ENCODE measurements at regions not wholly inside any gene's neighbourhood (a gene's known extent, or its start where the extent isn't known, plus 50 kb on each side); places are given as distances from the start of the nearest gene placed in this dataset.

DNA sequence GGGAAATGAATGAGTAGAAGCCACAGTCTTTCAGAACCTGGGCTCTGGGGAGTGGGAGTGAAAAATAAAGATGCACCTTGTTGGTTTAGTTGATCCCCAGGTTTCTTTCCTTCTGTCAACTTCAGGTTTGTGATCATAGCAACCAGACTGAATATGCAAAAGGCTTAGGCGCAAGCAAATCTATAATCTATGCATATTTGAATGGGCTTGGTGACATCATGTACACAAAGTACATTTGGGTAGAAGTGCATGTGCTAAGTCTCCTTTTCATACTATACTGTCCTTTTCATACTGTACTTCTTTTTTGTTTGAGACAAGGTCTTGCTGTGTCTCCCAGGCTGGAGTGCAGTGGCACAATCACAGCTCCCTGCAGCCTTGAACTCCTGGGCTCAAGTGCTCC is 132.4 kb upstream of the C2CD4B start:
- no peaks in the 10 kb centered on the region for H4K20me1 ChIP-seq (ENCODE audit: control insufficient read depth, extremely low read depth, insufficient read depth, low read length)
- dilution Hi-C loops (cut with MboI; ENCODE audit: extremely low pct_ligation_motif_present, low sequenced_read_pairs), result no loop called here

DNA sequence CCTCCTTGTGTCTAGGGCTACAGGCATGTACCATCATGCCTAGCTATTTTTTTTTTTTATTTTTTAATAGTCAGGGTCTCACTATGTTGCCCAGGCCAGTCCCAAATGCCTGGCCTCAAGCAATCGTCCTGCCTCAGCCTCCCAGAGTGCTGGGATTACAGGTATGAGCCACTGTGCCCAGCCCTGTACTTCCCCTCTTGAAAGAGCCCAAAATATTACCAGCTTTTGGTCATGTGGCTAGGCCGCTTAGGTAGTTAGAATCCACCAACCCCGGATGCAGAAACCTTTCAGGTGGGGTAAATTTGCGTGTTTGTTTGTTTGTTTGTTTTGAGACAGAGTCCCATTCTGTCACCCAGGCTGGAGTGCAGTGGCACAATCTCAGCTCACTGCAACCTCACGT is 132.8 kb upstream of the C2CD4B start:
- no peak for FAIRE-seq

More for the DNA sequence above, 132.4 kb upstream of the C2CD4B start:
- Histone ChIP-seq H2AFZ (ENCODE audit: control insufficient read depth, low read length) (no peak overlapping the region), H3K27me3 (ENCODE audit: control insufficient read depth, extremely low read depth, insufficient read depth, low read length) (peaks cover 2% of the 10 kb centered on the region), H3K4me1 (ENCODE audit: control insufficient read depth, extremely low read depth, insufficient read depth, low read length) (no peaks in the 10 kb centered on the region), H3K9me1 (ENCODE audit: control insufficient read depth, extremely low read depth, insufficient read depth, low read length) (no peaks in the 10 kb centered on the region), H3K36me3 (ENCODE audit: control insufficient read depth in 2 of 2, extremely low read depth in 1 of 2, insufficient read depth in 2 of 2, low read length in 2 of 2) (no peaks in the 10 kb centered on the region), H3K4me2 (ENCODE audit: control insufficient read depth, extremely low read depth, insufficient read depth, low read depth, low read length) (no peak overlapping the region), H3K9ac (ENCODE audit: control insufficient read depth, extremely low read depth, insufficient read depth, low read length) (no peak overlapping the region), H3K9me3 (ENCODE audit: control insufficient read depth, low read depth, low read length) (no peaks in the 10 kb centered on the region), H3K79me2 (ENCODE audit: control insufficient read depth, insufficient read depth, low read length) (no peaks in the 10 kb centered on the region), H3K27ac (ENCODE audit: control insufficient read depth, insufficient read depth, low read length) (no peak overlapping the region), H3K4me3 (ENCODE audit: control insufficient read depth in 2 of 3, extremely low read depth in 1 of 3, insufficient read depth in 2 of 3, low read depth in 1 of 3, low read length in 3 of 3) (no peak overlapping the region)
- DNase-seq (ENCODE audit: low read depth, low spot score) (no peak), FAIRE-seq (no peak)
- TF ChIP-seq, protein P1, sequence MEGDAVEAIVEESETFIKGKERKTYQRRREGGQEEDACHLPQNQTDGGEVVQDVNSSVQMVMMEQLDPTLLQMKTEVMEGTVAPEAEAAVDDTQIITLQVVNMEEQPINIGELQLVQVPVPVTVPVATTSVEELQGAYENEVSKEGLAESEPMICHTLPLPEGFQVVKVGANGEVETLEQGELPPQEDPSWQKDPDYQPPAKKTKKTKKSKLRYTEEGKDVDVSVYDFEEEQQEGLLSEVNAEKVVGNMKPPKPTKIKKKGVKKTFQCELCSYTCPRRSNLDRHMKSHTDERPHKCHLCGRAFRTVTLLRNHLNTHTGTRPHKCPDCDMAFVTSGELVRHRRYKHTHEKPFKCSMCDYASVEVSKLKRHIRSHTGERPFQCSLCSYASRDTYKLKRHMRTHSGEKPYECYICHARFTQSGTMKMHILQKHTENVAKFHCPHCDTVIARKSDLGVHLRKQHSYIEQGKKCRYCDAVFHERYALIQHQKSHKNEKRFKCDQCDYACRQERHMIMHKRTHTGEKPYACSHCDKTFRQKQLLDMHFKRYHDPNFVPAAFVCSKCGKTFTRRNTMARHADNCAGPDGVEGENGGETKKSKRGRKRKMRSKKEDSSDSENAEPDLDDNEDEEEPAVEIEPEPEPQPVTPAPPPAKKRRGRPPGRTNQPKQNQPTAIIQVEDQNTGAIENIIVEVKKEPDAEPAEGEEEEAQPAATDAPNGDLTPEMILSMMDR (optimal IDR thresholded peaks at IDR 0.05 in 1 of 3, IDR thresholded peaks at IDR 0.05 in 1 of 3, conservative IDR thresholded peaks at IDR 0.05 in 1 of 3; ENCODE audit: extremely low read depth in 1 of 3, insufficient read depth in 2 of 3, low read length in 3 of 3), result no peak
- no peak for TF ChIP-seq EZH2 (IDR thresholded peaks at IDR 0.05; ENCODE audit: low read length)

More for the DNA sequence above, 132.8 kb upstream of the C2CD4B start:
- H3K4me3 ChIP-seq (ENCODE audit: control insufficient read depth in 2 of 3, extremely low read depth in 1 of 3, insufficient read depth in 2 of 3, low read depth in 1 of 3, low read length in 3 of 3), result no peak overlapping the region
- no peak overlapping the region for H2AFZ ChIP-seq (ENCODE audit: control insufficient read depth, low read length)
- no peaks in the 10 kb centered on the region for H3K9me3 ChIP-seq (ENCODE audit: control insufficient read depth, low read depth, low read length)
- no peak for TF ChIP-seq EZH2 (IDR thresholded peaks at IDR 0.05; ENCODE audit: low read length)
- TF ChIP-seq, protein P1 (optimal IDR thresholded peaks at IDR 0.05 in 1 of 3, IDR thresholded peaks at IDR 0.05 in 1 of 3, conservative IDR thresholded peaks at IDR 0.05 in 1 of 3; ENCODE audit: extremely low read depth in 1 of 3, insufficient read depth in 2 of 3, low read length in 3 of 3), result no peak
- dilution Hi-C loops (cut with MboI; ENCODE audit: extremely low pct_ligation_motif_present, low sequenced_read_pairs), result no loop called here
- H3K27me3 ChIP-seq (ENCODE audit: control insufficient read depth, extremely low read depth, insufficient read depth, low read length), result peaks cover 2% of the 10 kb centered on the region
- H3K27ac ChIP-seq (ENCODE audit: control insufficient read depth, insufficient read depth, low read length), result no peak overlapping the region
- no peak overlapping the region for H3K9ac ChIP-seq (ENCODE audit: control insufficient read depth, extremely low read depth, insufficient read depth, low read length)
- no peaks in the 10 kb centered on the region for H3K9me1 ChIP-seq (ENCODE audit: control insufficient read depth, extremely low read depth, insufficient read depth, low read length)
- no peaks in the 10 kb centered on the region for H4K20me1 ChIP-seq (ENCODE audit: control insufficient read depth, extremely low read depth, insufficient read depth, low read length)
- H3K4me2 ChIP-seq (ENCODE audit: control insufficient read depth, extremely low read depth, insufficient read depth, low read depth, low read length), result no peak overlapping the region
- no peaks in the 10 kb centered on the region for H3K4me1 ChIP-seq (ENCODE audit: control insufficient read depth, extremely low read depth, insufficient read depth, low read length)
- no peaks in the 10 kb centered on the region for H3K79me2 ChIP-seq (ENCODE audit: control insufficient read depth, insufficient read depth, low read length)
- no peak for DNase-seq (ENCODE audit: low read depth, low spot score)
- no peaks in the 10 kb centered on the region for H3K36me3 ChIP-seq (ENCODE audit: control insufficient read depth in 2 of 2, extremely low read depth in 1 of 2, insufficient read depth in 2 of 2, low read length in 2 of 2)

All from keratinocyte (primary cell).